B cell (primary cell): ENCODE measurements at regions not wholly inside any gene's neighbourhood (a gene's known extent, or its start where the extent isn't known, plus 50 kb on each side); places are given as distances from the start of the nearest gene placed in this dataset.

Experiments used
- ATAC-seq: fragments of 200-7000 bp; cut with Tn5 transposase; one replicate; pipeline ENCODE4 v1.10.0; 2021; ENCODE audit warnings: low read depth, mild to moderate bottlenecking, moderate number of reproducible peaks, moderate library complexity
- CTCF ChIA-PET: fragments of 350-600 bp; sonication (Branson Sonifier 250); formaldehyde crosslinking; loops from one replicate; lab custom pipeline; 2021; ENCODE audit warnings: antibody characterized with exemption, inconsistent platforms; lab: Charles Lee
- POLR2A ChIA-PET: fragments of 350-600 bp; sonication (Branson Sonifier 250); formaldehyde crosslinking; loops from one replicate; lab custom pipeline; 2021; ENCODE audit warnings: antibody characterized with exemption; lab: Charles Lee
- DNase-seq: peaks from one replicate; pipeline ENCODE4 v3.0.0; 2013
- H2AFZ ChIP-seq: 2 replicates; pipeline ENCODE4 v1.6.1; 2012; ENCODE audit warnings: mild to moderate bottlenecking, low read depth, low read length; ENCODE audit not compliant: insufficient read depth, poor library complexity, severe bottlenecking
- H3K27ac ChIP-seq, 2 donors: 1 replicate in 1 of 2; 2 replicates in 1 of 2; pipeline ENCODE4 v1.5.1; 2012 to 2013; ENCODE audit warnings: low read length in 2 of 2, mild to moderate bottlenecking in 2 of 2, moderate library complexity in 1 of 2
- H3K27me3 ChIP-seq, 4 experiments: fragments of 200-600 bp in 1 of 4; sonication (generic) in 1 of 4; replicated peaks in 1 of 4; 1 replicate in 2 of 4; 2 replicates in 2 of 4; pipeline versions ENCODE4 v1.6.1 to v1.7.0; 2013 to 2016; ENCODE audit warnings: low read length in 3 of 4, mild to moderate bottlenecking in 2 of 4, mixed read lengths in 1 of 4, moderate library complexity in 1 of 4; ENCODE audit not compliant: insufficient read depth in 4 of 4, control insufficient read depth in 3 of 4; ENCODE audit errors: control extremely low read depth in 1 of 4
- H3K36me3 ChIP-seq, 2 experiments: replicated peaks in 1 of 2; 1 replicate in 1 of 2; 2 replicates in 1 of 2; pipeline versions ENCODE4 v1.6.1 to v1.7.1; 2013; ENCODE audit warnings: low read length in 1 of 2; ENCODE audit not compliant: insufficient read depth in 2 of 2, control insufficient read depth in 1 of 2; ENCODE audit errors: control extremely low read depth in 1 of 2, extremely low read depth in 1 of 2
- H3K4me1 ChIP-seq, 2 donors: fragments of 200-600 bp in 1 of 2; sonication (generic) in 1 of 2; 1 replicate in 1 of 2; 2 replicates in 1 of 2; pipeline versions ENCODE4 v1.5.1 to v1.6.1; 2013 to 2017; ENCODE audit warnings: low read length in 2 of 2; ENCODE audit not compliant: control insufficient read depth in 2 of 2, insufficient read depth in 2 of 2
- H3K4me2 ChIP-seq: replicated peaks from 2 replicates; pipeline ENCODE3; 2012; ENCODE audit warnings: mild to moderate bottlenecking, low read depth, low read length; ENCODE audit not compliant: poor library complexity, severe bottlenecking
- H3K4me3 ChIP-seq, 5 experiments: fragments of 200-600 bp in 1 of 5; sonication (generic) in 1 of 5; 1 replicate in 3 of 5; 2 replicates in 2 of 5; pipeline versions ENCODE4 v1.5.1 to v1.7.0; 2011 to 2016; ENCODE audit warnings: low read length in 4 of 5, mild to moderate bottlenecking in 4 of 5, low read depth in 2 of 5, control low read depth in 1 of 5, moderate library complexity in 1 of 5; ENCODE audit not compliant: insufficient read depth in 1 of 5; ENCODE audit errors: control extremely low read depth in 1 of 5, extremely low read depth in 1 of 5
- H3K79me2 ChIP-seq: fragments of 200-600 bp; sonication (generic); one replicate; pipeline ENCODE4 v1.6.0; 2016; ENCODE audit warnings: low read length; ENCODE audit not compliant: control insufficient read depth, insufficient read depth
- H3K9ac ChIP-seq: fragments of 200-600 bp; sonication (generic); 2 replicates; pipeline ENCODE4 v1.6.1; 2017; ENCODE audit warnings: mild to moderate bottlenecking, low read length, moderate library complexity
- H3K9me3 ChIP-seq, 3 donors: one replicate each; pipeline versions ENCODE4 v1.6.1 to v1.7.1; 2013; ENCODE audit warnings: low read length in 2 of 3; ENCODE audit not compliant: control insufficient read depth in 2 of 3, insufficient read depth in 1 of 3; ENCODE audit errors: control extremely low read depth in 1 of 3
- H4K20me1 ChIP-seq: 2 replicates; pipeline ENCODE4 v1.6.0; 2012; ENCODE audit warnings: mild to moderate bottlenecking, low read length; ENCODE audit not compliant: insufficient read depth, control insufficient read depth, poor library complexity, severe bottlenecking
- H3K27ac Mint-ChIP-seq: one replicate; pipeline ENCODE4 v1.8.0; 2021; ENCODE audit warnings: mixed read lengths
- H3K27me3 Mint-ChIP-seq: one replicate; pipeline ENCODE4 v1.8.0; 2021; ENCODE audit warnings: mixed read lengths
- H3K4me1 Mint-ChIP-seq: one replicate; pipeline ENCODE4 v1.8.0; 2021; ENCODE audit warnings: mixed read lengths
- H3K4me3 Mint-ChIP-seq: one replicate; pipeline ENCODE4 v1.8.0; 2021; ENCODE audit warnings: mixed read lengths
- H3K9me3 Mint-ChIP-seq: one replicate; pipeline ENCODE4 v1.8.0; 2022; ENCODE audit warnings: mixed read lengths; ENCODE audit not compliant: insufficient read depth
- EZH2 ChIP-seq: IDR thresholded peaks from 2 replicates; pipeline ENCODE4 v1.6.1; 2012; ENCODE audit warnings: borderline replicate concordance, low read depth, mild to moderate bottlenecking, moderate library complexity, low read length; ENCODE audit not compliant: insufficient read depth, poor library complexity, severe bottlenecking
- WGBS: methylation state at CpG from one replicate; pipeline ENCODE4 v1.1.5; 2013; ENCODE audit warnings: missing lambda C conversion rate; ENCODE audit not compliant: insufficient coverage; 5-methylcytosine and 5-hydroxymethylcytosine counted together
- intact Hi-C: fragments of 100-400 bp; cut with micrococcal nuclease; formaldehyde crosslinking; loops from one replicate; pipeline ENCODE4 v1.10.0; 2022
- TF ChIP-seq, protein P1 (sequence below): fragments of 200-600 bp; IDR thresholded peaks from one replicate; pipeline ENCODE4 v1.8.0; 2022; ENCODE audit warnings: antibody characterized with exemption, mild to moderate bottlenecking

DNA sequence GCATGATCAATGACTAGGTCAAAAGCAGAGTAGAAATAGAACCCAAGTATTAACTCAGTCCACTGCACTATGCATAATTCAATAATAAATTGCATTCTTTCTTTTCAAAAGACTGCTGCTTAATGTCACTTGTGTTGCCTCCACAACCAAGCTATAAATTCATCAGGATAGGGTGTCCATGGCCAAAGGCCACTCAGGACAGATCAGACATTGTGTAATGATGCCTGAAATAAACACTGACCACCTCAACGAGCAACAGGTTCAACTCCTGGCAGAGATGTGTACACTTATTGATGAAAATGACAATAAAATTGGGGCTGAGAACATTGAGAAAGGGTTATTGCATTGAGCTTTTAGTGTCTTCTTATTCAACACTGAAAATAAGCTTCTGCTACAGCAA is 194.5 kb upstream of the SPOPL start:
- no peaks in the 10 kb centered on the region for H3K9me3 Mint-ChIP-seq
- TF ChIP-seq, protein P1, sequence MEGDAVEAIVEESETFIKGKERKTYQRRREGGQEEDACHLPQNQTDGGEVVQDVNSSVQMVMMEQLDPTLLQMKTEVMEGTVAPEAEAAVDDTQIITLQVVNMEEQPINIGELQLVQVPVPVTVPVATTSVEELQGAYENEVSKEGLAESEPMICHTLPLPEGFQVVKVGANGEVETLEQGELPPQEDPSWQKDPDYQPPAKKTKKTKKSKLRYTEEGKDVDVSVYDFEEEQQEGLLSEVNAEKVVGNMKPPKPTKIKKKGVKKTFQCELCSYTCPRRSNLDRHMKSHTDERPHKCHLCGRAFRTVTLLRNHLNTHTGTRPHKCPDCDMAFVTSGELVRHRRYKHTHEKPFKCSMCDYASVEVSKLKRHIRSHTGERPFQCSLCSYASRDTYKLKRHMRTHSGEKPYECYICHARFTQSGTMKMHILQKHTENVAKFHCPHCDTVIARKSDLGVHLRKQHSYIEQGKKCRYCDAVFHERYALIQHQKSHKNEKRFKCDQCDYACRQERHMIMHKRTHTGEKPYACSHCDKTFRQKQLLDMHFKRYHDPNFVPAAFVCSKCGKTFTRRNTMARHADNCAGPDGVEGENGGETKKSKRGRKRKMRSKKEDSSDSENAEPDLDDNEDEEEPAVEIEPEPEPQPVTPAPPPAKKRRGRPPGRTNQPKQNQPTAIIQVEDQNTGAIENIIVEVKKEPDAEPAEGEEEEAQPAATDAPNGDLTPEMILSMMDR = no peak
- TF ChIP-seq EZH2 = no peak
- Histone ChIP-seq H3K9ac (no peak overlapping the region), H3K4me1 (no peaks in the 10 kb centered on the region), H3K27me3 (no peaks in the 10 kb centered on the region), H3K79me2 (no peaks in the 10 kb centered on the region), H3K4me3 (no peak overlapping the region), H2AFZ (no peak overlapping the region), H3K4me2 (no peak overlapping the region), H4K20me1 (no peaks in the 10 kb centered on the region), H3K27ac (no peak overlapping the region), H3K36me3 (no peaks in the 10 kb centered on the region), H3K9me3 (no peaks in the 10 kb centered on the region)
- intact Hi-C loops = no loop called here
- DNase-seq (no peak), ATAC-seq (no peak)
- no peak overlapping the region for H3K27ac Mint-ChIP-seq
- H3K4me1 Mint-ChIP-seq = no peaks in the 10 kb centered on the region
- no CpG with 5 or more reads among the region's 1 CpG for whole genome bisulfite sequencing
- no peaks in the 10 kb centered on the region for H3K27me3 Mint-ChIP-seq
- no peak overlapping the region for H3K4me3 Mint-ChIP-seq
- POLR2A ChIA-PET = no interaction called here
- CTCF ChIA-PET = no interaction called here

- TF ChIP-seq EZH2 = no peak
- TF ChIP-seq, protein P1 = no peak
- no peak overlapping the region for H3K4me2 ChIP-seq
- H3K27me3 ChIP-seq = no peaks in the 10 kb centered on the region
- WGBS = 100% methylated on average over 1 of the region's 2 CpGs
- POLR2A ChIA-PET = no interaction called here
- Mint-ChIP-seq H3K27ac (no peak overlapping the region), H3K4me3 (no peak overlapping the region), H3K4me1 (no peaks in the 10 kb centered on the region), H3K9me3 (no peaks in the 10 kb centered on the region), H3K27me3 (no peaks in the 10 kb centered on the region)
- H2AFZ ChIP-seq = no peak overlapping the region
- no peak overlapping the region for H3K27ac ChIP-seq
- intact Hi-C loops = no loop called here
- DNase-seq (no peak), ATAC-seq (no peak)
- H3K9ac ChIP-seq = no peak overlapping the region
- H4K20me1 ChIP-seq = no peaks in the 10 kb centered on the region
- CTCF ChIA-PET = no interaction called here
- no peaks in the 10 kb centered on the region for H3K36me3 ChIP-seq
- no peaks in the 10 kb centered on the region for H3K9me3 ChIP-seq
- no peaks in the 10 kb centered on the region for H3K4me1 ChIP-seq
- H3K79me2 ChIP-seq = no peaks in the 10 kb centered on the region
- no peak overlapping the region for H3K4me3 ChIP-seq
These were observed 191.8 kb upstream of the SPOPL start for GRCh38 chr2:138309760-138310159.
